Osteocyte (in vitro differentiated cells): ENCODE measurements at regions not wholly inside any gene's neighbourhood (a gene's known extent, or its start where the extent isn't known, plus 50 kb on each side); places are given as distances from the start of the nearest gene placed in this dataset.
"Not testable (repeated sequence)": the region's sequence is repeated elsewhere in the genome, so short reads cannot be mapped to it uniquely, and the experiment has no call there.

Source experiments
- DNase-seq: peaks from one replicate; pipeline ENCODE4 v3.0.0; 2021; ENCODE audit warnings: mixed read lengths; ENCODE audit not compliant: unreplicated experiment; ENCODE audit errors: extremely low spot score
- H3K27ac Mint-ChIP-seq: one replicate; pipeline ENCODE4 v1.8.0; 2021; ENCODE audit warnings: mild to moderate bottlenecking, mixed read lengths; ENCODE audit not compliant: unreplicated experiment
- H3K27me3 Mint-ChIP-seq: one replicate; pipeline ENCODE4 v1.8.0; 2021; ENCODE audit warnings: mixed read lengths; ENCODE audit not compliant: unreplicated experiment
- H3K36me3 Mint-ChIP-seq: one replicate; pipeline ENCODE4 v1.8.0; 2021; ENCODE audit warnings: mixed read lengths; ENCODE audit not compliant: unreplicated experiment
- H3K4me1 Mint-ChIP-seq: one replicate; pipeline ENCODE4 v1.8.0; 2021; ENCODE audit warnings: mixed read lengths; ENCODE audit not compliant: unreplicated experiment
- H3K4me3 Mint-ChIP-seq: one replicate; pipeline ENCODE4 v1.8.0; 2021; ENCODE audit warnings: mild to moderate bottlenecking, moderate library complexity, mixed read lengths; ENCODE audit not compliant: unreplicated experiment
- H3K9me3 Mint-ChIP-seq: one replicate; pipeline ENCODE4 v1.8.0; 2021; ENCODE audit warnings: mixed read lengths; ENCODE audit not compliant: unreplicated experiment
- TF ChIP-seq, protein P1 (sequence below): fragments of 200-600 bp; sonication (generic); IDR thresholded peaks from 2 replicates; pipeline ENCODE4 v1.5.0; 2021; ENCODE audit warnings: antibody characterized with exemption, mild to moderate bottlenecking, moderate library complexity

GRCh38 chr1:245102149-245102548, 52.6 kb upstream of the KIF26B start:
- H3K4me1 Mint-ChIP-seq, H3K9me3 Mint-ChIP-seq, H3K4me3 Mint-ChIP-seq, H3K27ac Mint-ChIP-seq, DNase-seq, H3K36me3 Mint-ChIP-seq, H3K27me3 Mint-ChIP-seq: not testable (repeated sequence)

GRCh38 chr1:245099401-245099800, 55.4 kb upstream of the KIF26B start:
- DNase-seq, result no peak
- no peaks in the 10 kb centered on the region for H3K36me3 Mint-ChIP-seq
- TF ChIP-seq, protein P1, sequence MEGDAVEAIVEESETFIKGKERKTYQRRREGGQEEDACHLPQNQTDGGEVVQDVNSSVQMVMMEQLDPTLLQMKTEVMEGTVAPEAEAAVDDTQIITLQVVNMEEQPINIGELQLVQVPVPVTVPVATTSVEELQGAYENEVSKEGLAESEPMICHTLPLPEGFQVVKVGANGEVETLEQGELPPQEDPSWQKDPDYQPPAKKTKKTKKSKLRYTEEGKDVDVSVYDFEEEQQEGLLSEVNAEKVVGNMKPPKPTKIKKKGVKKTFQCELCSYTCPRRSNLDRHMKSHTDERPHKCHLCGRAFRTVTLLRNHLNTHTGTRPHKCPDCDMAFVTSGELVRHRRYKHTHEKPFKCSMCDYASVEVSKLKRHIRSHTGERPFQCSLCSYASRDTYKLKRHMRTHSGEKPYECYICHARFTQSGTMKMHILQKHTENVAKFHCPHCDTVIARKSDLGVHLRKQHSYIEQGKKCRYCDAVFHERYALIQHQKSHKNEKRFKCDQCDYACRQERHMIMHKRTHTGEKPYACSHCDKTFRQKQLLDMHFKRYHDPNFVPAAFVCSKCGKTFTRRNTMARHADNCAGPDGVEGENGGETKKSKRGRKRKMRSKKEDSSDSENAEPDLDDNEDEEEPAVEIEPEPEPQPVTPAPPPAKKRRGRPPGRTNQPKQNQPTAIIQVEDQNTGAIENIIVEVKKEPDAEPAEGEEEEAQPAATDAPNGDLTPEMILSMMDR, result no peak
- H3K27me3 Mint-ChIP-seq, result no peaks in the 10 kb centered on the region
- no peaks in the 10 kb centered on the region for H3K9me3 Mint-ChIP-seq
- H3K27ac Mint-ChIP-seq, result no peak overlapping the region
- H3K4me3 Mint-ChIP-seq, result no peak overlapping the region
- H3K4me1 Mint-ChIP-seq, result peaks cover 17% of the 10 kb centered on the region

GRCh38 chr1:245098924-245099323, 55.9 kb upstream of the KIF26B start:
- Mint-ChIP-seq H3K9me3 (no peaks in the 10 kb centered on the region), H3K4me3 (no peak overlapping the region), H3K27ac (no peak overlapping the region), H3K4me1 (peaks cover 17% of the 10 kb centered on the region), H3K36me3 (no peaks in the 10 kb centered on the region), H3K27me3 (no peaks in the 10 kb centered on the region)
- TF ChIP-seq, protein P1, result no peak
- no peak for DNase-seq

DNA sequence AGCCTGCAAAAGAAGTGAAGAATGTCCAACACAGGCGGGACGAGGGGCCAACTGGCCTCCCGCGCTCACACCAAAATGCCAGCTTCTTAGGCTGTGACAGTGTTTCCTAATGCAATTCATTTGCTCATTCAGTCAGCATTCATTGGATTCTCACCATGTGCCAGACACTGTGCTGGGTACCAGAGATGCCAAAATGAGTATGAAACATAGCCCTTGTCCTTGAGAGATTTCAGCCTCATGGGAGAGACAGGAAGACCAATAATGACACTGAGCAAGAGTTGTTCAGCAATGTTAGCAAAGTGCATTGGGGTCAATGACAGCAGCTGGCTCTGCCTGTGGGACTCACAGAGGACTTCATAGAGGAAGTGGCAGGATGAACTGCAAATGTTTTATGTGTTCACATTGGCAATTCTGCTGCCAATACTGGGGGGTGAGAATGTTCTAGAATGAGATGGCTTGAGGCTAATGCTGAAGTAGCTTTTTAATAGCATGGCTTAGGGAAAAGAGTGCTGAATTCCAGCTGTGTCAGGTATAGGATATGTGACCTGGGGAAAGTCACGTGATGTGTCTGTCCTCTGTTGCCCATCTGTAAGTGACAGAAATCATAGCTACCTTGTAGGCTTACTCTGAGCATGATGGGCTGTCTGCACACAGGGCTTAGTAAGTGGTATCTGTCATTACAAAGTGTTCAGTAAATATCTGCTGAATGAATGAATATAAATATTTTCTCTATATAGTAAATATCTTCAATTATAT, 58.3 kb upstream of the KIF26B start:
- Mint-ChIP-seq H3K27ac (no peak overlapping the region), H3K4me3 (no peak overlapping the region), H3K36me3 (no peaks in the 10 kb centered on the region), H3K9me3 (no peaks in the 10 kb centered on the region), H3K4me1 (peaks cover 17% of the 10 kb centered on the region), H3K27me3 (no peaks in the 10 kb centered on the region)
- TF ChIP-seq, protein P1, result no peak
- peak; percentile 51 for DNase-seq

GRCh38 chr1:245095903-245096302, 58.9 kb upstream of the KIF26B start:
- H3K36me3 Mint-ChIP-seq, result no peaks in the 10 kb centered on the region
- H3K4me3 Mint-ChIP-seq, result no peak overlapping the region
- H3K27ac Mint-ChIP-seq, result no peak overlapping the region
- H3K4me1 Mint-ChIP-seq, result peaks cover 17% of the 10 kb centered on the region
- H3K9me3 Mint-ChIP-seq, result no peaks in the 10 kb centered on the region
- TF ChIP-seq, protein P1, result no peak
- no peaks in the 10 kb centered on the region for H3K27me3 Mint-ChIP-seq
- no peak for DNase-seq
